Kasumi-1 (cell line): ENCODE measurements at regions not wholly inside any gene's neighbourhood (a gene's known extent, or its start where the extent isn't known, plus 50 kb on each side); places are given as distances from the start of the nearest gene placed in this dataset.

Source experiments
- DNase-seq, 2 experiments: peaks; one replicate each; lab custom pipeline; 2025; lab: John Stamatoyannopoulos, UW

DNA sequence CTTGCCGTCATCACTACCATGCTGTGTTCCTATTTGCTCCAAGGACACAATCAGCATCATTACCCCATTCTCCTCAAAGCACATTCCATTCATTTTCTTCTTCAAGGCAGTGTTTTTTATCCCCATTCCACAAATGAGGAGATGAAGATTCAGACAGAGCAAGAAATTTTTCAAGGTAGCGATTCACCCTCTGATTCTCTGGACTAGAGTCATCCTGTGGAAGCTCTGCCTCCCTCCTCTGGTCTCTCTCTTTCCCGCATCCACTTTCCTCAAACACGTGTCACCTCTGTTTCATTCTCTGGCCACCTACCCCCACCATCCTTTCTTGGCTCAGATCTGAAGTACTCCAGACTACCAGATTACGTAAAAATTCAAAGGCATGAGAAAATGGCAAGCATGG, 297.9 kb downstream of the SOX11 start:
- no peak for DNase-seq

DNA sequence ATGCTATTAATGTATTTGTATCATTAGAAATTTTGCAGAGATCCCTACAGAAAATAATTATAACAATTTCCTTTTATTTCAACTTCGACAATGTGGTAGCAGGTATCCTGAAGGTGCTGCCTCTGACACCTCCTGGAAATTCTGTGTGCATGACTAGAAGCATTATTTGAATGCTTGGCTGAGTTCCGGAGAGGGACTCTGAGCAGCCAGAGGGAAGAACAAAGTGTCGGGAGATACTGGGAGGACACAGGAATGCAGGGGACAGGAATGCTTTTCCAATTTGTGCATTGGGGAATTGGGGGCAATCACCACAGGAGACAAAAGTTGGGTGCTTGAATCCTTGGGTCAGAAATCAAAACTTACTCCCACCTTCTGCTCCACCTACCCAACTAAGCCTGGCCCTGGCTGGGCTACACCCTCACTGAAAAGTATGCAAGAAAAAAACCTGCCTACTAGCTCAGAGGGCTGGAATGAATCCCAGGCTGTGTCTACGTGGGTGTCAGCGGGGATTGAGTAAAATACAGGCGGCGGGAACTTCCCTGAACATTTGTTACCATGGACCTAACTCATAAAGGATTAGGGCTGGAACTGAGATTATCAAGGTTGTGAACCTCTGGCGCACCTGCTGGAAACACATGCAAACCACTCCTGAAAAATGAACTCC, 299.3 kb downstream of the SOX11 start:
- no peak for DNase-seq

DNA sequence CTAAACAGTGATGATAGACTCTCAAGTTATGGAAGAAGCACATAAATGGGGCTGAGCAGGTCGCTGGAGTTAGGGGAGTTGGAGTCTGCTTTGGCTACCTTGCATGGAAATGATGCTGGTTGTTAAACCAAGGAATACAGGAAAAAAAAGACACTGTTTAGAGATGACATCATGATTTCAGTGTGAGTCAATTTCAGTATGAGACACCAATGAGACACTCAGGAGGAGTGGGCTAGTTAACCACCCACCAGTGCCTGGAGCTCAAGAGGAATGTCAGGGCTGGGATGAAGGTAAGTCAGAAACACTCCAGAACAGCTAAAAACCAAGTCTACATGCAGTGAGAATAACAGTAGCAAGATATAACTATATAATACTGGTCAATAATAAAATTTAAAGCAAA, 303.6 kb downstream of the SOX11 start:
- DNase-seq: no peak

DNA sequence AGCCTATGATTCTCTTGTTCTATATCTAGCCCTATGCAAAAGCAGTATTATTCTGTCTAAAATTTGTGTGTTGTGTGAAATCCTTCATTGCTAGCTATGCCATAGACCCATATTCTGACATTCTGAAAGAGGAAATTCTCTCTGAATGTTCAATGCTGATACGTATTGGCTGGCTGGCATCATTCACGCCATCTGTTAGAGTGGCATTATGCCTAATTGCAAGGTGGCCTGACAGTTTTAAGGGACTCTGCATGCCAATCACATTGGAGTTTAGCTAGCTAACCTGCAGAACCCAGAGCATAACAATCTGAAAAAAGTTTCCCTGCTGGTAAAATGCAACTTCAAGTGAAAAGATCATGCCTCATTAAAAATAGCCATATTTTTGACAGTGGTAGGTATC, 316.0 kb downstream of the SOX11 start:
- no peak for DNase-seq

DNA sequence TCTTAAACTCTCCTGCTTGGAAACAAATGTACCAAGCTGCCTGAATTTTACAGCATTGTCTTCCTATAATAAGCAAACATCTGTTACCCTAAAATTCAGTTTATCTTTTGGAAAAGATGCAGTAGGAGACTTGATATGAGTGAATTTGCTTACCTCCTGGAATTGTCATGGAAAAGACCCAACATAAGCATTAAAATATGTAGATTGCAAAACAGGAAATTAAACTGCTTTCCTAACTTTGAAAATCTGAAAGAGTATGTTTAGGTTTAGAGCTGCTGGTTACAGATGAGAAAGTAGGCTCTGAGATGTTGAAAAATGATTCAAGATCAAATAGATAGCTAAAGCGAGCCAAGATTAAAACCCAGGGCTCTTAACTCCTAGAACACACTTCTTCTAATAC, 316.5 kb downstream of the SOX11 start:
- no peak for DNase-seq

DNA sequence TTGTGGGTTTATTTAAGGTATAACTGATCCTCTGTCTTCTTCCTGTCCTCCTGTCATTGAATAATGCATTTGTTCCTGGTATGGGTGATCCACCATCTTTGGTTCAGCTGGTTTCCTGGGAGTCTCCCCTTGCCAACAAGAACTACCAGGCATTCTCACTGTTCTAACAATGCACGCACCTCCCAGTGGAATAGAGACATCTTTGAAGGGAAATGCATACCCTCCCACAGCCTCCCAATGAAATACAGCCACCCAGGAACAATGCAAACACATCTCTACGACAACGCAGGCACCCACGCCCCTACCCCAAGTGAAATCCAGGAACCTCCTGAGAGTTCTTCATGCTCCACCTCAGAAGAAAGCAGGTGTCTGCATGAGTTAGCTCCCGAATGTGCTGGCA, 318.0 kb downstream of the SOX11 start:
- no peak for DNase-seq

DNA sequence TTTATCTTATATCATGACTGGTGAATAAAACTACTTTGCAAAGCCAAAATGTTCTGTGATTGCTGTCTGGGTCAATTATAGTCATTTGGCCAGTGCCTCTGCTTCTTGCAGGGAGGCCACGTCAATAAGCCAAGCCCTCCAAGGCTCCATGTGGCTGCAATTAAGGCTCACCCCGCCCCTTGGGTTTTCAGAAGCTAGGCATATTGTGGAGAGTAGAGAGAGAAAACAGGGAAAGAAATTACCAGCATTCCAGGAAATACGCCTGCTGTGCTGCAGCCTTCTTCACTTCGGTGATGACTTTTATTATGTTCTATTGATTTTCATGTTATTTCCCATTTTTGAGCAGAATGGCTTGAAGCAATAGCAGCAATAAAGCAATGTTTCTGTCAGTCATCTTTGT, 319.7 kb downstream of the SOX11 start:
- no peak for DNase-seq

DNA sequence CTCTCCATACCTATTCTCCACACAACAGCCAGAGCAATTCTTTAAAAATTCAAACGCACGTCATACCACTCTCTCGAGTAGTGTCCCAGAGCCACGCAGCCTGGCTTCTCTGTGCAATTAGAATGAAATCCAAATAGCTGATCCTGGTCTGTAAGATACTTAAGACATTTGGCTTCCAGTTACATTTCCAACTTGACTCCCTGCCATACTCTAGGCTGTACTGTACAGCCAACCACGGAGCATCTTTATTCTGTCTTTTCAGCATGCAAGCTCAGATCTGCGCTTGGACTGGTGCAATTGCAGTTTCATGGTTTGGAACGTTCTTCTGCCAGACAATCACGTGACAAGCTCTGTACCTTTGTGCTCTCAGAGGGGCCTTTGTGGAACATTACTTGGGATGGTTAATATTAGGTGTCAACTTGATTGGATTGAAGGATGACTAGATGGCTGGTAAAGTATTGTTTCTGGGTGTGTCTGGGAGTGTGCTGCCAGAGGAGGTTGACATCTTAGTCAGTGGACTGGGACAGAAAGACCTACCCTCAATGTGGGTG, 325.6 kb downstream of the SOX11 start:
- DNase-seq: no peak

DNA sequence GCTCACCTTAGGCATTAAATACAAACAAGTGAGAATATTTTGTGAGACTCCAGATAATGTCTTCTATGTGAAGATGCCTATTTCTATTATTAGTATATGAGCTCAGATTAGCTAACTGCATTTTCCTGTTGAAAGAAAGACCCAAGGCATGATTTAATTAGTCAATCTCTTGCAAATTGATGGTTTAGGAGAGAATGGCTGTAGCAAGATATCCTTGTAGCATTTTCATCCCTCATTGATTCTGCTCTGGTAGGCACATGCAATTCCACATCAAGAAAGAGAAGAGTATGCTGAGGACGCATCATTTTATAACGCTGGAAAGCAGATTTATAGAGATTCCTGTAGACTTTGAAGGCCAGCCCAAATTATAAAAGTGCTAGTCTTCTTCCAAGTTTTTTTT, 332.0 kb downstream of the SOX11 start:
- no peak for DNase-seq

DNA sequence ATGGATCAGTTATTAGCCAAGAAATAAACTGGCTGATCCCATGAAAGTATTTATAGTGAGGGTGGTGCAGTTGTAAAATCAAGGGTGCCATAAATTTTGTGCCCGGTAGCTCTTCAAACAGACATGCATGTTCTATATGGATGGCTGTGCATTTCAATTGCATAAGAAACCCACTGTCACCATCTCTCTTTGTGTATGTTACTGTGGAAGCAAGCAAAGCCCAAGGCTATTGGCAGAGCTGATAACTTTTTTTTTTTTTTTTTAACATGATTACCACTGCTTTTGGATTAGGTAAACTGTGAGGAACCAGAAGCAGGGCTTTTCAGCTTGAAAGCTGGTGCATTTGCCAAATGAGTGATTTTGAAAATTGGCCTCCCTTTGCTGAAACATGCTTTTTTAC, 332.6 kb downstream of the SOX11 start:
- DNase-seq: no peak

DNA sequence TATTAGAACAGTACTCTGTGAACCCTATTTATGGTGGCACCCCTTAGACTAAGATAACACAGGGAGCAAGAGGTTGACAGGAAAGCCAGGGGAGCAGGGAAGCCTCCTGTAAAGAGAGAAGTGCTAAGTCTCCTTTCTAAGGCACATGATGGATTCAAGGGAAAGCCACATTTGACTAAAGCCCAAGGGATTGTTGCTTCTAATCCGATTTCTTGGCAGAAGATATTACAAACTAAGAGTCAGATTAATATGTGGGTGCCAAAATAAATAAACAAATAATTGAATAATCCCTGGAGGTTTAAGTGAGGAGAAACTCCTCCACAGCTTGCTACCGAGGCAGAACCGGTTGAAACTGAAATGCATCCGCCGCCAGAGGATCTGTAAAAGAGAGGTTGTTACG, 333.2 kb downstream of the SOX11 start:
- no peak for DNase-seq

DNA sequence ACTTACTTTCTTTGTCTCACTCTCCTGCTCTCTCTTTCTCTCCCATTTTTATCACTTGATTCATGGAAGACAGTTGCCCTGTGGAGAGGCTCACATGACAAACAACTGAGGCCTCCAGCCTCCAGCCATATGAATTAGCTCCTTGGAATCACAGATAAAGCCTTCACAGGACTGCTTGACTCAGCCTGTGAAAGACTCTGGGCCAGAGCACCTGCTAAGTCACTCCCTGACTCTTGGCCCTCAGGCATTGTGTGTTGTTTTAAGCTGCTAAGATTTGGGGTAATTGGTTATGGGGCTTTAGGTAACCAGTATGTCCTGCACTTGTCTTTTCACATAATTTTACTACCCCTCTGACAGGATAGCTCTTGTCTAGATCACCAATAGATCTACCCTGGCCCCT, 334.9 kb downstream of the SOX11 start:
- no peak for DNase-seq

DNA sequence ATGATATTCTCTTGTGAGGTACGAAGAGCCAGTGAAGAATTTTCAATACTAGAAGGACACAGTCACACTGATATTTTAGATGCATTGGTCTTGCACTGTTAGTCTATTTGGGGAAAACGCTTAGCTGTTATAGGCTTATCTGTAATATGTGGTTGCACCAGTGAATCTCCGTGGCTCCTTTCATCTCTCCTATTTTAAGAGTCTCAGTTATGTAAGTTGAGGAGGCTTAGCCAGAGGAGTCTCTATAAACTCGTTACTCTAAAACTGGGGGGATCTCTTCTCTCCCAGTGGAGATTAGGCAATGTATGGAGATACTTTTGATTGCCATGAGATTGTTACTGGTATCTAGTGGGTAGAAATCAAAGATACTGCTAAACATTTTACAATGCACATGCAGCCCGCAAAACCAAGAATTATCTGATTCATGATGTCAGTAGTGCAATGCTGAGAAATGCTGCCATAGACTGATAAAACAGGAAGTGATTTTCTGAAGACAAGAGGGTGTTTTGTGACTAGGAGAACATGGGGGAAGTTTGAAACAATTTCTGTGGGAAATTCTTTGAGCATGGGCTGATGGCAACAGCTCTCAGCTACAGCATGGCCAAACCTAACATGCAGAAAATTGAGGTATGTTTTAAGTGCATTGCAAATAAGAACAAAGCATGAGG, 339.1 kb downstream of the SOX11 start:
- DNase-seq: no peak

DNA sequence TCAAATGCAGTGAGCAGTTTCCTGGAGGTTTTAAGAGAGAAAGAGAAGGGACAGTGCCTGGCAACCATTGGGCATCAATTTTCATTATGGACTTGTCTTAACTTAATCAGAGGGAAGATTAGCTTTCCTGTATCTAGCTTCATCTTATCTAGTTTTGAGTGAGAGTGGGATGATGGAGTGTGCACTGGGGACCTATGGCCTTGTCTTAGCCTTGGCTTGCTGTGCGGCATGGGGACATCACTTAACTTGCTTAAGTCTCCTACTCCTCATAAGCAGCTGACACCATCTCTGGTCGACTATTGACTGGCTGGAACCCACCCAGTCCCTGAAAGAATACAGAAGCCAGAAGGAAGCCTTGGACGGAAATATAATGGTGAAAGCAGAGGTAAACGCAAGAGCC, 344.0 kb downstream of the SOX11 start:
- no peak for DNase-seq

DNA sequence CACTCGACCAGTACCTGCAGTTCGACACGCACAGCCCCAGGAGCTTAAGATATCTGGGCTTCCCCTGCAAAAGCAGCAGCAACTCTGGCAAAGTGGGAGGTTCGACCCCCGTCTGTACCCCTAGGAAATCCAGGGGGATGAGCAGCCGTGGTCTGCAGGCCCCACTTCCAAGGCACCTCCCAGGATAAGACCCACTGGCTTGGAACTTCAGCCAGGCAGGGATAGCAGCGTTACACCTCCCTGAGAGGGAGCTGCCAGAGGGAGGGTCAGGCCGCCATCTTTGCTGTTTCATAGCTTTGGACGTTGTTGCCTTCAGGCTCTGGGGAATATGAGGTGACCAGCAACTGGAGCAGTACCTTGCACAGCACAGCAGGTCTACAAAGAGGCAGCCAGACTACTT, 351.1 kb downstream of the SOX11 start:
- DNase-seq: no peak

DNA sequence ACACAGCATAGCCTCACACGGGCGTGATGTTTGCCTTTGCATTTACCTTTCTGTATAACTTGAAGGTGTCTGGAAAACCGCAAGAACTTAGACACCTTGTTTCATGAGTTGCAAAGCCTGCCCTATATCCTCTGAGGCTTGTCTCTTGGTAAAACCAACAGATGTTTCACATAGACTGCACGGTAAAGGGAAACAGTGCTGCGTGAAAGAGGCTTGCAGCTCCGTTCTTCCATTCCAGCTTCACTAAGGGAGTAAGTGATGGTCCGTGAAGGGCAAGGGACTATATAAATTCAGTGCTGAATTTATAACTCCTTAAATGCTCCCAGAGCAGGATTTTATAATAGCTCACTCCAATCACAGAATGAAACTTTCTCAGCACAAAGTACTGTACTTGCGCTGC, 360.5 kb downstream of the SOX11 start:
- no peak for DNase-seq

DNA sequence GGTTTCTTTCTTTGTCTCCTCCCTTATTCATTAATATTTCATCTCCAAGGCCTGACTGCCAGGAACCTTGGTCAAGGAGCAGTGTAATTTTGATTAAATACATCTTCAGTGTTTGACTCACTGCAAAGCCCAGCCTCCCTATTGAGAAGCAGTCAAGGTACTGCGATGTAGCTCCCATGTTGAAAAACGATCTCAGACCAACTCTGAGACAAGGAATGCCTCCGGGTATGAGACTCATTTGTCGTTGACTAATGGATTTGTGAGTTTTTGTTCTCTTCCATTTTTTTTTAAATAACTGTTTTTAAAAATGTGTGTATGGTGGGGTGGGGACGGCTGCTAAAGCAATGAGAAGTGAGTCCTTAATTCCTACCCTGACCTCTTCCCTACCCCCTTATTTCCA, 361.6 kb downstream of the SOX11 start:
- DNase-seq: no peak

DNA sequence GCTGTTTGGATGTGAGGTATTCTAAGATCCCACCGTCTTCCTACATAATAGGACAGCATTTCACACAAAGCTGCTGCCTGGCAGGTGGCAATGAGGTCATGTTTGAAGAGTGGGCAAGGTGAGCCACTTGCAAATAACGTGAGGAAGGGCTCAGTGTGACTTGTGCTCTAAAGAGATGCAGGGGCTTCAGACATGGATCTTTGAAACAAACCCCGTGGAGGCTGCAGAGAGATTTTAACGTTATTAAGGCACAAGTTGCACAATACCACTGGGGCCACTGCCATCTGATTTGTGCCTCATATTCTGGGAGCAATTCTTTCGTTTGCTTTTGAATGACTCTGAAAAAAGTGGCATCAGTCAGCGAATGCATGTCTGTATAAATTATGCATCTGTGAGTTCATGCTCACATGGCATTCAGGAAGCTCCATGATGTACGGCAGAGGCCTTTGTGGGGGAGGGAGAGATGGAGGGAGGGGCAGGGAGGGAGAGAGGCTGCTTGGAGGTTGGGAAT, 362.0 kb downstream of the SOX11 start:
- DNase-seq: no peak

DNA sequence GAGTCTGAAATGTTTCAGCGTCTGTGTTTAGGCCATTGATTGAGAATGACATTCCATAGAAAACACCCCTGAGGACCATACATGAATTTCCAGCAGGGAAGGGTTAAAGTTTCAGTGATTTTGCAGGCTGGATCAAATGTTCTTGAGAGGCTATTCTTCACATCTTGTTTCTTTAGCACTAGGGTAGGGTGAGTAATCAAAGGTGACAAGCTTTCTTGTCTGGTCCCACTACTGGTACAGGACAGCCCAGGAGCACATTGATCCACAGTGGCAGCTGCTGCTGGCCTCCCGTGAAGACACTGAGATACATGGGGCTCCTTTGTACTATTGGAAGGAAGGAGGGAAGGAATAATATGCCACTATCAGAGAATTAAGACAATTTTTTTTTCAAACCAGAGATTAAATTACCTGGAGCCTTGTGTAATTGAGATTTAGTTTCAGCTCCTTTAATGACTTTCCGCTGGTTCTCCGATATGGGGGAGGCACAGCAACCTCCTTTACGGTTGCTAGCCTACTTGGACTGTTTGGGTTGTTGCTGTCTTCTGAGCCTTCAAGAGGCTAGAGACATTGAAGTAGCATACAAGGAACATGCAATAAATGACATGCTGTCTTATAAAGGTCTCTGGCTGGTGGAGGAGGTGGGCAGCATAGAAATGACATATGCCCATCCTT, 368.9 kb downstream of the SOX11 start:
- no peak for DNase-seq

DNA sequence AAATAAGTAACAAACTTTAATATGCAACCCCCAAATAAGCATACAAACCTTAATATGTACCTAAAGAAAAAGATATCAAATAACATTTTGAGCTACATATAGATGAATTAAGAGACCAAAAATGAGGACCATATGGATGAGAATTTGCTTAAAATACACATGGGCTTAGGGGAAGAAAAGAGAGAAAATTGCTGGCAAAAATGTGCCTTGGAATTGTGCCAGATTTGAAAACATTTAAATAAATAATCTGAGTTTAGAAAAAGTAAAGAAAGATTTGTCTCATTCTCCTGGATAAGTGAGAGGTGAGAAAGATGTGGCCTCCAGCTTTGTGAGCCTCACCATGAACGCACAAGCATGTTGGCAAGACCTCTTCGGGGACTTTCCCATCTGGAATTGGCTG, 372.6 kb downstream of the SOX11 start:
- DNase-seq: no peak

DNA sequence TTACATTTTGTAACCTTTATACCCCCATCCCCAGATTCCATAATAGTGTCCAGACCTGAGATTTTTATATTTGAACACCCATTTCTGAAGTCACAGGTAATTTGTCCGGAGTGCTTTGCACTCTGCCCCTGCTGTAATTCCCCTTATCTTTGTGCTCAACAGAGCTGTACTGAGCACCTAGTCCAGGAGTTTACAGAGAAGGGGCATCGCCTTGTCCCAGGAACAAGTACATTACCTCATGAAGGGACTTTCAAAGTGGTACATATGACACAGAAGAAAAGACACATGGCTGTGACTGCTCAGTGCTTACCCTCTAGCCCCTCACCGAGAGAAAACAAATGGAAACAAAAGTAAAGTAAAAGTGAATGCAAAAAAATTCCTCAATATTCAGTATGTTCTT, 373.5 kb downstream of the SOX11 start:
- DNase-seq: no peak

DNA sequence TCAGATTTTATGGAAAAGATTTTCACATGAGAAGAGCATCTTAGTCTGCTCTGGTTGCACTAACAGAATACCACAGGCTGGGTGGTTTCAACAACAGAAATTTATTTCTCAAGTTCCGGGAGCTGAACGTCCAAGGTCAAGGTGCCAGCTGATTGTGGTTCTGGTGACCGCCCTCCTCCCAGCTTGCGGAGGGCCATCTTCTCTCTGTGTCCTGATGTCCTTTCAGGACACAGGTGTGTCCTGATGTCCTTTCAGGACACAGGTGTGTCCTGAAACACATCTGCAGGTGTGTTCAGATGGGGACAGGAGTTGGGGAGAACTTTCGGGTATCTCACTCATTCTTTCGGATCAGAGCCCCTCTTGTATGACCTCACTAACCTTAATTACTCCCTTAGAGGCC, 374.9 kb downstream of the SOX11 start:
- DNase-seq: no peak

DNA sequence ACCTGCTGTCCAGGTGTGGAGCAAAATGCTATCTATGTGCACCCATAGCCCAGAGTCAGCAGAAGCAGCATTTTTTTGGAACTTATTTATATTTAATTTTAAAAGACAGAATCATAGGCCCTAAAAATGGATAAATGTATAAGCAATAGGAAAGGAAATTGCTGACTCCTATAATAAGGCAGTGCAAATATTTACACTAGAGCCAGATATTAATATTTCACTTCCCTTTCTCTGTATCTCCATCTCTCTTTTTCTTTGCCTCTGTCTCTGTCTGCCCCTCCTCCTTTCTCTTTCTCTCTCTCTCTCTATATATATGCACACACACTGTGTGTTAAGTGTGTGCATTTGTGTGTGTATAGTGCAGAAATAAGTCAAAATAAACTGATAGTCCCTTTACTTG, 375.6 kb downstream of the SOX11 start:
- DNase-seq: no peak
